ENCODE measurements at regions not wholly inside any gene's neighbourhood (a gene's known extent, or its start where the extent isn't known, plus 50 kb on each side); places are given as distances from the start of the nearest gene placed in this dataset.

DNA sequence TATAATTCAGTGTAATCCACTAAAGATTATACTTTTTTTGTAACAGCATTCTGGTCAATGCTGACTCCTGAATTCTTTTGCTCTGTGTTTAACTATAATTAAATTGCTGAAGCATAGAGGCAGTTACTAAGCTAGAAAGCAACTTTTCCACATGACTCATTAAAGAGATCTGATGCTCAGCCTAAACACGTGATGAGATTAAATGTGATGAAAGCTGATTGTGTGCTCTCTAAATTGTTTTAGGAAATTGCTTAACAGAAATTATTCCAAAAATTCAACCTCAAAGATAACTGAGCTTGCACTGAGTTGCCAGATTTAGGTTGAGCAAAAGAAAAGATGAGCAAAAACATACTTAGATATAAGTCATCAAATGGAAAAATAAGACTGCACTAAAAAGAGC lies 1033.6 kb downstream of the FAM181B start:
- TF ChIP-seq CREM (IDR thresholded peaks at IDR 0.05; ENCODE audit: low read depth) (no peak), FOS (IDR thresholded peaks at IDR 0.05; ENCODE audit: borderline replicate concordance, extremely low read depth, insufficient read length) (no peak), POLR2A (IDR thresholded peaks at IDR 0.05; ENCODE audit: low read depth, low read length) (no peak), NFXL1 (IDR thresholded peaks at IDR 0.05; ENCODE audit: borderline replicate concordance) (no peak), SIN3A (IDR thresholded peaks at IDR 0.05; ENCODE audit: low read depth, low read length) (no peak)
- TF ChIP-seq, protein P1, sequence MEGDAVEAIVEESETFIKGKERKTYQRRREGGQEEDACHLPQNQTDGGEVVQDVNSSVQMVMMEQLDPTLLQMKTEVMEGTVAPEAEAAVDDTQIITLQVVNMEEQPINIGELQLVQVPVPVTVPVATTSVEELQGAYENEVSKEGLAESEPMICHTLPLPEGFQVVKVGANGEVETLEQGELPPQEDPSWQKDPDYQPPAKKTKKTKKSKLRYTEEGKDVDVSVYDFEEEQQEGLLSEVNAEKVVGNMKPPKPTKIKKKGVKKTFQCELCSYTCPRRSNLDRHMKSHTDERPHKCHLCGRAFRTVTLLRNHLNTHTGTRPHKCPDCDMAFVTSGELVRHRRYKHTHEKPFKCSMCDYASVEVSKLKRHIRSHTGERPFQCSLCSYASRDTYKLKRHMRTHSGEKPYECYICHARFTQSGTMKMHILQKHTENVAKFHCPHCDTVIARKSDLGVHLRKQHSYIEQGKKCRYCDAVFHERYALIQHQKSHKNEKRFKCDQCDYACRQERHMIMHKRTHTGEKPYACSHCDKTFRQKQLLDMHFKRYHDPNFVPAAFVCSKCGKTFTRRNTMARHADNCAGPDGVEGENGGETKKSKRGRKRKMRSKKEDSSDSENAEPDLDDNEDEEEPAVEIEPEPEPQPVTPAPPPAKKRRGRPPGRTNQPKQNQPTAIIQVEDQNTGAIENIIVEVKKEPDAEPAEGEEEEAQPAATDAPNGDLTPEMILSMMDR (IDR thresholded peaks at IDR 0.05 in 2 of 3, conservative IDR thresholded peaks at IDR 0.05 in 1 of 3; ENCODE audit: control insufficient read depth in 2 of 3, extremely low read depth in 1 of 3, insufficient read depth in 1 of 3, low read depth in 3 of 3, low read length in 3 of 3): no peak
- TF ChIP-seq, protein P2, sequence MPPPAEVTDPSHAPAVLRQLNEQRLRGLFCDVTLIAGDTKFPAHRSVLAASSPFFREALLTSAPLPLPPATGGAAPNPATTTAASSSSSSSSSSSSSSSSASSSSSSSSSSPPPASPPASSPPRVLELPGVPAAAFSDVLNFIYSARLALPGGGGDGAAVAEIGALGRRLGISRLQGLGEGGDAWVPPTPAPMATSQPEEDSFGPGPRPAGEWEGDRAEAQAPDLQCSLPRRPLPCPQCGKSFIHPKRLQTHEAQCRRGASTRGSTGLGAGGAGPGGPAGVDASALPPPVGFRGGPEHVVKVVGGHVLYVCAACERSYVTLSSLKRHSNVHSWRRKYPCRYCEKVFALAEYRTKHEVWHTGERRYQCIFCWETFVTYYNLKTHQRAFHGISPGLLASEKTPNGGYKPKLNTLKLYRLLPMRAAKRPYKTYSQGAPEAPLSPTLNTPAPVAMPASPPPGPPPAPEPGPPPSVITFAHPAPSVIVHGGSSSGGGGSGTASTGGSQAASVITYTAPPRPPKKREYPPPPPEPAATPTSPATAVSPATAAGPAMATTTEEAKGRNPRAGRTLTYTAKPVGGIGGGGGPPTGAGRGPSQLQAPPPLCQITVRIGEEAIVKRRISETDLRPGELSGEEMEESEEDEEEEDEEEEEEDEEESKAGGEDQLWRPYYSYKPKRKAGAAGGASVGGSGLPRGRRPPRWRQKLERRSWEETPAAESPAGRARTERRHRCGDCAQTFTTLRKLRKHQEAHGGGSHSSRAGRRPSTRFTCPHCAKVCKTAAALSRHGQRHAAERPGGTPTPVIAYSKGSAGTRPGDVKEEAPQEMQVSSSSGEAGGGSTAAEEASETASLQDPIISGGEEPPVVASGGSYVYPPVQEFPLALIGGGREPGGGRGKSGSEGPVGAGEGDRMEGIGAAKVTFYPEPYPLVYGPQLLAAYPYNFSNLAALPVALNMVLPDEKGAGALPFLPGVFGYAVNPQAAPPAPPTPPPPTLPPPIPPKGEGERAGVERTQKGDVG (CRISPR knock-in tag; IDR thresholded peaks at IDR 0.05): no peak
- TF ChIP-seq, protein P3, sequence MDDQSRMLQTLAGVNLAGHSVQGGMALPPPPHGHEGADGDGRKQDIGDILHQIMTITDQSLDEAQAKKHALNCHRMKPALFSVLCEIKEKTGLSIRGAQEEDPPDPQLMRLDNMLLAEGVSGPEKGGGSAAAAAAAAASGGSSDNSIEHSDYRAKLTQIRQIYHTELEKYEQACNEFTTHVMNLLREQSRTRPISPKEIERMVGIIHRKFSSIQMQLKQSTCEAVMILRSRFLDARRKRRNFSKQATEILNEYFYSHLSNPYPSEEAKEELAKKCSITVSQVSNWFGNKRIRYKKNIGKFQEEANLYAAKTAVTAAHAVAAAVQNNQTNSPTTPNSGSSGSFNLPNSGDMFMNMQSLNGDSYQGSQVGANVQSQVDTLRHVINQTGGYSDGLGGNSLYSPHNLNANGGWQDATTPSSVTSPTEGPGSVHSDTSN (IDR thresholded peaks at IDR 0.05; ENCODE audit: insufficient replicate concordance, low read depth, low read length): no peak
- TF ChIP-seq, protein P4, sequence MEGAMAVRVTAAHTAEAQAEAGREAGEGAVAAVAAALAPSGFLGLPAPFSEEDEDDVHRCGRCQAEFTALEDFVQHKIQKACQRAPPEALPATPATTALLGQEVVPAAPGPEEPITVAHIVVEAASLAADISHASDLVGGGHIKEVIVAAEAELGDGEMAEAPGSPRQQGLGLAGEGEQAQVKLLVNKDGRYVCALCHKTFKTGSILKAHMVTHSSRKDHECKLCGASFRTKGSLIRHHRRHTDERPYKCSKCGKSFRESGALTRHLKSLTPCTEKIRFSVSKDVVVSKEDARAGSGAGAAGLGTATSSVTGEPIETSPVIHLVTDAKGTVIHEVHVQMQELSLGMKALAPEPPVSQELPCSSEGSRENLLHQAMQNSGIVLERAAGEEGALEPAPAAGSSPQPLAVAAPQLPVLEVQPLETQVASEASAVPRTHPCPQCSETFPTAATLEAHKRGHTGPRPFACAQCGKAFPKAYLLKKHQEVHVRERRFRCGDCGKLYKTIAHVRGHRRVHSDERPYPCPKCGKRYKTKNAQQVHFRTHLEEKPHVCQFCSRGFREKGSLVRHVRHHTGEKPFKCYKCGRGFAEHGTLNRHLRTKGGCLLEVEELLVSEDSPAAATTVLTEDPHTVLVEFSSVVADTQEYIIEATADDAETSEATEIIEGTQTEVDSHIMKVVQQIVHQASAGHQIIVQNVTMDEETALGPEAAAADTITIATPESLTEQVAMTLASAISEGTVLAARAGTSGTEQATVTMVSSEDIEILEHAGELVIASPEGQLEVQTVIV (IDR thresholded peaks at IDR 0.05; ENCODE audit: borderline replicate concordance, partially characterized antibody): no peak
- TF ChIP-seq, protein P5, sequence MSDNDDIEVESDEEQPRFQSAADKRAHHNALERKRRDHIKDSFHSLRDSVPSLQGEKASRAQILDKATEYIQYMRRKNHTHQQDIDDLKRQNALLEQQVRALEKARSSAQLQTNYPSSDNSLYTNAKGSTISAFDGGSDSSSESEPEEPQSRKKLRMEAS (IDR thresholded peaks at IDR 0.05; ENCODE audit: low read depth, low read length): no peak
- TF ChIP-seq, protein P6, sequence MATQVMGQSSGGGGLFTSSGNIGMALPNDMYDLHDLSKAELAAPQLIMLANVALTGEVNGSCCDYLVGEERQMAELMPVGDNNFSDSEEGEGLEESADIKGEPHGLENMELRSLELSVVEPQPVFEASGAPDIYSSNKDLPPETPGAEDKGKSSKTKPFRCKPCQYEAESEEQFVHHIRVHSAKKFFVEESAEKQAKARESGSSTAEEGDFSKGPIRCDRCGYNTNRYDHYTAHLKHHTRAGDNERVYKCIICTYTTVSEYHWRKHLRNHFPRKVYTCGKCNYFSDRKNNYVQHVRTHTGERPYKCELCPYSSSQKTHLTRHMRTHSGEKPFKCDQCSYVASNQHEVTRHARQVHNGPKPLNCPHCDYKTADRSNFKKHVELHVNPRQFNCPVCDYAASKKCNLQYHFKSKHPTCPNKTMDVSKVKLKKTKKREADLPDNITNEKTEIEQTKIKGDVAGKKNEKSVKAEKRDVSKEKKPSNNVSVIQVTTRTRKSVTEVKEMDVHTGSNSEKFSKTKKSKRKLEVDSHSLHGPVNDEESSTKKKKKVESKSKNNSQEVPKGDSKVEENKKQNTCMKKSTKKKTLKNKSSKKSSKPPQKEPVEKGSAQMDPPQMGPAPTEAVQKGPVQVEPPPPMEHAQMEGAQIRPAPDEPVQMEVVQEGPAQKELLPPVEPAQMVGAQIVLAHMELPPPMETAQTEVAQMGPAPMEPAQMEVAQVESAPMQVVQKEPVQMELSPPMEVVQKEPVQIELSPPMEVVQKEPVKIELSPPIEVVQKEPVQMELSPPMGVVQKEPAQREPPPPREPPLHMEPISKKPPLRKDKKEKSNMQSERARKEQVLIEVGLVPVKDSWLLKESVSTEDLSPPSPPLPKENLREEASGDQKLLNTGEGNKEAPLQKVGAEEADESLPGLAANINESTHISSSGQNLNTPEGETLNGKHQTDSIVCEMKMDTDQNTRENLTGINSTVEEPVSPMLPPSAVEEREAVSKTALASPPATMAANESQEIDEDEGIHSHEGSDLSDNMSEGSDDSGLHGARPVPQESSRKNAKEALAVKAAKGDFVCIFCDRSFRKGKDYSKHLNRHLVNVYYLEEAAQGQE (IDR thresholded peaks at IDR 0.05; ENCODE audit: low read depth, low read length): no peak
